K562 (cell line): ENCODE measurements at regions not wholly inside any gene's neighbourhood (a gene's known extent, or its start where the extent isn't known, plus 50 kb on each side); places are given as distances from the start of the nearest gene placed in this dataset.

Experiments used
- CSDE1 ChIP-seq, 2 experiments: fragments of 450-650 bp; IDR thresholded peaks; 2 replicates each; pipeline ENCODE4 v1.6.1; 2016; ENCODE audit warnings: mild to moderate bottlenecking in 1 of 2
- CTCFL ChIP-seq: IDR thresholded peaks from 2 replicates; pipeline ENCODE4 v1.6.1; 2011; ENCODE audit warnings: borderline replicate concordance, low read depth, mild to moderate bottlenecking, moderate library complexity, low read length; ENCODE audit not compliant: insufficient read depth, poor library complexity, severe bottlenecking
- DDX20 ChIP-seq: fragments of 450-650 bp; IDR thresholded peaks from 2 replicates; pipeline ENCODE4 v1.6.1; 2016; ENCODE audit warnings: missing genetic modification characterization, low read depth, mild to moderate bottlenecking, missing compliant biosample characterization, moderate library complexity
- DNMT1 ChIP-seq: fragments of 450-650 bp; IDR thresholded peaks from 2 replicates; pipeline ENCODE4 v1.6.1; 2016; ENCODE audit warnings: antibody characterized with exemption, mild to moderate bottlenecking
- EZH2 ChIP-seq: IDR thresholded peaks from 2 replicates; pipeline ENCODE4 v1.6.1; 2012; ENCODE audit warnings: low read depth, mild to moderate bottlenecking, inconsistent platforms, low read length, borderline replicate concordance
- GTF3C2 ChIP-seq: IDR thresholded peaks from 3 replicates; pipeline ENCODE4 v1.6.1; 2011; ENCODE audit warnings: borderline replicate concordance, mild to moderate bottlenecking, moderate library complexity; ENCODE audit not compliant: insufficient read length; ENCODE audit errors: extremely low read depth
- HDAC3 ChIP-seq: fragments of 450-650 bp; IDR thresholded peaks from 2 replicates; pipeline ENCODE4 v1.6.1; 2018; ENCODE audit warnings: borderline replicate concordance, mild to moderate bottlenecking, moderate library complexity; ENCODE audit not compliant: partially characterized antibody
- HES1 ChIP-seq: fragments of 450-650 bp; IDR thresholded peaks from 2 replicates; pipeline ENCODE4 v1.6.1; 2016; ENCODE audit warnings: low read depth, mild to moderate bottlenecking, moderate library complexity
- MLX ChIP-seq, 2 experiments: fragments of 450-650 bp in 1 of 2; sonication (generic) in 1 of 2; formaldehyde crosslinking; conservative IDR thresholded peaks; 2 replicates each; pipeline versions ENCODE4 v1.4.0 to v1.8.1; 2020 to 2022; ENCODE audit warnings: mild to moderate bottlenecking in 1 of 2, missing genetic modification reagents in 1 of 2
- MYNN ChIP-seq, 2 experiments: sonication (generic); formaldehyde crosslinking in 1 of 2; IDR thresholded peaks; 2 replicates each; pipeline versions ENCODE4 v1.5.0 to v1.6.1; 2016 to 2020; ENCODE audit warnings: antibody characterized with exemption in 1 of 2, missing genetic modification reagents in 1 of 2
- NONO ChIP-seq, 2 experiments: fragments of 200-400 bp in 1 of 2; fragments of 450-650 bp in 1 of 2; formaldehyde crosslinking in 1 of 2; IDR thresholded peaks; 2 replicates each; pipeline ENCODE4 v1.6.1; 2017; ENCODE audit warnings: low read depth in 2 of 2, mild to moderate bottlenecking in 2 of 2, moderate library complexity in 2 of 2, low read length in 1 of 2
- RAD21 ChIP-seq, 2 experiments: fragments of 250-450 bp in 1 of 2; fragments of 450-650 bp in 1 of 2; sonication (Bioruptor Pico) in 1 of 2; formaldehyde crosslinking in 1 of 2; IDR thresholded peaks in 1 of 2; conservative IDR thresholded peaks in 1 of 2; 2 replicates each; pipeline versions ENCODE4 v1.4.0 to v1.8.0; 2020 to 2022; ENCODE audit warnings: mild to moderate bottlenecking in 2 of 2, moderate library complexity in 1 of 2
- RBM25 ChIP-seq: fragments of 200-400 bp; formaldehyde crosslinking; IDR thresholded peaks from 2 replicates; pipeline ENCODE4 v1.6.1; 2018; ENCODE audit warnings: low read length, low read depth, moderate library complexity; ENCODE audit not compliant: severe bottlenecking
- SAFB2 ChIP-seq: fragments of 200-400 bp; formaldehyde crosslinking; IDR thresholded peaks from 2 replicates; pipeline ENCODE4 v1.6.1; 2018; ENCODE audit warnings: borderline replicate concordance, low read length, low read depth, moderate library complexity; ENCODE audit not compliant: severe bottlenecking
- SMAD1 ChIP-seq: fragments of 150-350 bp; IDR thresholded peaks from 2 replicates; pipeline ENCODE4 v1.6.1; 2014; ENCODE audit warnings: low read length, low read depth; ENCODE audit not compliant: partially characterized antibody
- SOX6 ChIP-seq: fragments of 450-650 bp; IDR thresholded peaks from 2 replicates; pipeline ENCODE4 v1.6.1; 2014; ENCODE audit warnings: mild to moderate bottlenecking
- TEAD2 ChIP-seq: fragments of 450-650 bp; IDR thresholded peaks from 2 replicates; pipeline ENCODE4 v1.6.1; 2016; ENCODE audit warnings: missing genetic modification characterization, control low read depth, missing compliant biosample characterization
- YY1 ChIP-seq, 3 experiments: IDR thresholded peaks; 2 replicates each; pipeline ENCODE4 v1.6.1; 2011; ENCODE audit warnings: low read length in 2 of 3, mild to moderate bottlenecking in 2 of 3, moderate library complexity in 2 of 3, borderline replicate concordance in 1 of 3, control low read depth in 1 of 3, low read depth in 1 of 3; ENCODE audit not compliant: insufficient read depth in 3 of 3, insufficient replicate concordance in 2 of 3, control insufficient read depth in 1 of 3, insufficient read length in 1 of 3; ENCODE audit errors: extremely low read depth in 1 of 3
- ZBTB1 ChIP-seq: sonication (generic); formaldehyde crosslinking; IDR thresholded peaks from 2 replicates; pipeline ENCODE4 v1.8.1; 2023; ENCODE audit warnings: missing genetic modification reagents, low read depth, mild to moderate bottlenecking, borderline replicate concordance
- ZNF644 ChIP-seq: fragments of 200-800 bp; sonication (Bioruptor generic); IDR thresholded peaks from 2 replicates; pipeline ENCODE4 v1.6.1; 2016; ENCODE audit warnings: low read depth, missing genetic modification characterization, missing compliant biosample characterization
- ZNF785 ChIP-seq: fragments of 250-450 bp; sonication (Bioruptor Pico); IDR thresholded peaks from 2 replicates; pipeline ENCODE4 v1.4.0; 2020; ENCODE audit warnings: mild to moderate bottlenecking

GRCh38 chr6:8983202-8983688 is 547.9 kb upstream of the SLC35B3 start (continued):
- peak; percentile 85 to 87 for TF ChIP-seq RAD21 (CRISPR knock-in tag; conservative IDR thresholded peaks at IDR 0.05 in 1 of 2, IDR thresholded peaks at IDR 0.05 in 1 of 2)
- TF ChIP-seq SOX6 = no peak
- TF ChIP-seq EZH2 = no peak
- TF ChIP-seq YY1 (IDR thresholded peaks at IDR 0.05; ENCODE audit: borderline replicate concordance in 1 of 3, control insufficient read depth in 1 of 3, extremely low read depth in 1 of 3, insufficient read depth in 3 of 3, insufficient read length in 1 of 3, insufficient replicate concordance in 2 of 3, low read depth in 1 of 3, low read length in 2 of 3) = no peak
- TF ChIP-seq DDX20 (tag) = no peak
- TF ChIP-seq SAFB2 = no peak
- no peak for TF ChIP-seq RBM25
- TF ChIP-seq ZNF644 = no peak
- no peak for TF ChIP-seq ZBTB1 (CRISPR knock-in tag)
- TF ChIP-seq CTCFL = peak; percentile 29
- TF ChIP-seq SMAD1 = no peak
- no peak for TF ChIP-seq GTF3C2
- TF ChIP-seq NONO (IDR thresholded peaks at IDR 0.05; ENCODE audit: low read depth in 2 of 2, low read length in 1 of 2) = no peak
- TF ChIP-seq CSDE1 (IDR thresholded peaks at IDR 0.05) = no peak
- no peak for TF ChIP-seq HDAC3
- no peak for TF ChIP-seq MYNN (IDR thresholded peaks at IDR 0.05)
- TF ChIP-seq MYNN (CRISPR knock-in tag; IDR thresholded peaks at IDR 0.05) = no peak
- no peak for TF ChIP-seq TEAD2 (tag)
- TF ChIP-seq MLX (CRISPR knock-in tag; conservative IDR thresholded peaks at IDR 0.05) = no peak
- no peak for TF ChIP-seq HES1
- no peak for TF ChIP-seq DNMT1
- TF ChIP-seq ZNF785 (CRISPR knock-in tag) = no peak
